ENCODE measurements at regions not wholly inside any gene's neighbourhood (a gene's known extent, or its start where the extent isn't known, plus 50 kb on each side); places are given as distances from the start of the nearest gene placed in this dataset.

- TF ChIP-seq GABPA (IDR thresholded peaks at IDR 0.05; ENCODE audit: low read depth) (no peak), NRF1 (IDR thresholded peaks at IDR 0.05; ENCODE audit: low read depth, low read length) (no peak), CTCF (IDR thresholded peaks at IDR 0.05) (no peak), NFIC (IDR thresholded peaks at IDR 0.05; ENCODE audit: borderline replicate concordance) (peak; percentile 27; the same call in 1 of the 2 replicates)
These were observed 87.4 kb downstream of the NFKBIZ start for GRCh38 chr3:101936419-101937356.
